RWPE2 (cell line): ENCODE measurements at regions not wholly inside any gene's neighbourhood (a gene's known extent, or its start where the extent isn't known, plus 50 kb on each side); places are given as distances from the start of the nearest gene placed in this dataset.

Source experiments
- ATAC-seq: fragments of 200-7000 bp; cut with Tn5 transposase; 3 replicates; pipeline ENCODE4 v1.9.1; 2021; ENCODE audit warnings: low read depth
- DNase-seq: peaks from one replicate; pipeline ENCODE4 v3.0.0-alpha.2; 2020; ENCODE audit warnings: low spot score
- H3K27ac ChIP-seq: fragments of 450-650 bp; 2 replicates; pipeline ENCODE4 v1.5.1; 2017; ENCODE audit warnings: mild to moderate bottlenecking; ENCODE audit not compliant: poor library complexity, severe bottlenecking
- H3K27me3 ChIP-seq: fragments of 250-450 bp; sonication (Bioruptor Pico); 2 replicates; pipeline ENCODE4 v1.5.1; 2021; ENCODE audit warnings: mild to moderate bottlenecking, moderate library complexity; ENCODE audit not compliant: insufficient read depth, poor library complexity, severe bottlenecking
- H3K36me3 ChIP-seq: fragments of 250-450 bp; sonication (Bioruptor Pico); 2 replicates; pipeline ENCODE4 v1.5.1; 2020; ENCODE audit warnings: low read depth, mild to moderate bottlenecking, moderate library complexity
- H3K4me1 ChIP-seq: fragments of 250-450 bp; sonication (Bioruptor Pico); 2 replicates; pipeline ENCODE4 v1.5.1; 2021; ENCODE audit warnings: mild to moderate bottlenecking, moderate library complexity; ENCODE audit not compliant: insufficient read depth, poor library complexity, severe bottlenecking
- H3K4me3 ChIP-seq: fragments of 250-450 bp; sonication (Bioruptor Pico); 2 replicates; pipeline ENCODE4 v1.5.1; 2021; ENCODE audit warnings: mild to moderate bottlenecking, moderate library complexity; ENCODE audit not compliant: severe bottlenecking
- H3K9me3 ChIP-seq: fragments of 250-450 bp; sonication (Bioruptor Pico); 2 replicates; pipeline ENCODE4 v1.5.1; 2021; ENCODE audit warnings: mild to moderate bottlenecking, moderate library complexity; ENCODE audit not compliant: severe bottlenecking
- TF ChIP-seq, protein P1 (sequence below): fragments of 450-650 bp; IDR thresholded peaks from one replicate; pipeline ENCODE4 v1.5.1; 2017; ENCODE audit warnings: mild to moderate bottlenecking, moderate library complexity; ENCODE audit not compliant: poor library complexity, severe bottlenecking

DNA sequence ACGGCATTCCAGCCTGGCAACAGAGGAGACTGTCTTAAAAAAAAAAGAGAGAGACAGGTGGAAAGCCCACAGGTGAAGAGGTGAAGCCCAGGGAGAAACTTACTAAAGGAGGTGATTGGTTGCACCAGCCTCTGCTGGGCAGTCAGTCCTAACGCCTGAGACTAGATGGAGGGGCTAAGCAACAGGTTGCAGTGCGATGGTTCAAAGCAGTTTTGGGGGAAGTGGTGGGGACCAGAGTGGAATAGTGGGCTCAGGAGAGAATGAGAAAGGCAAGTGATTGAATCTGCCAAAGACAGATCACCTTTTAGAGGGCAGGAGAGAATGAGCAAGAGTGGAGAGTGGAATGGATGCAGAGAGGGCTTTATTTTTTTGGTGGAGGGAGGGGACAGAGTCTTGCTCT lies 100.0 kb upstream of the KCTD7 start:
- Histone ChIP-seq H3K9me3 (no peaks in the 10 kb centered on the region), H3K4me3 (no peak overlapping the region), H3K27me3 (no peaks in the 10 kb centered on the region), H3K4me1 (no peaks in the 10 kb centered on the region), H3K36me3 (no peaks in the 10 kb centered on the region), H3K27ac (no peak overlapping the region)
- DNase-seq (no peak), ATAC-seq (no peak)
- TF ChIP-seq, protein P1, sequence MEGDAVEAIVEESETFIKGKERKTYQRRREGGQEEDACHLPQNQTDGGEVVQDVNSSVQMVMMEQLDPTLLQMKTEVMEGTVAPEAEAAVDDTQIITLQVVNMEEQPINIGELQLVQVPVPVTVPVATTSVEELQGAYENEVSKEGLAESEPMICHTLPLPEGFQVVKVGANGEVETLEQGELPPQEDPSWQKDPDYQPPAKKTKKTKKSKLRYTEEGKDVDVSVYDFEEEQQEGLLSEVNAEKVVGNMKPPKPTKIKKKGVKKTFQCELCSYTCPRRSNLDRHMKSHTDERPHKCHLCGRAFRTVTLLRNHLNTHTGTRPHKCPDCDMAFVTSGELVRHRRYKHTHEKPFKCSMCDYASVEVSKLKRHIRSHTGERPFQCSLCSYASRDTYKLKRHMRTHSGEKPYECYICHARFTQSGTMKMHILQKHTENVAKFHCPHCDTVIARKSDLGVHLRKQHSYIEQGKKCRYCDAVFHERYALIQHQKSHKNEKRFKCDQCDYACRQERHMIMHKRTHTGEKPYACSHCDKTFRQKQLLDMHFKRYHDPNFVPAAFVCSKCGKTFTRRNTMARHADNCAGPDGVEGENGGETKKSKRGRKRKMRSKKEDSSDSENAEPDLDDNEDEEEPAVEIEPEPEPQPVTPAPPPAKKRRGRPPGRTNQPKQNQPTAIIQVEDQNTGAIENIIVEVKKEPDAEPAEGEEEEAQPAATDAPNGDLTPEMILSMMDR: no peak

- no peak overlapping the region for H3K27ac ChIP-seq
- no peak for ATAC-seq
- H3K27me3 ChIP-seq: no peaks in the 10 kb centered on the region
- no peak overlapping the region for H3K4me3 ChIP-seq
- H3K4me1 ChIP-seq: no peaks in the 10 kb centered on the region
- TF ChIP-seq, protein P1: no peak
- no peaks in the 10 kb centered on the region for H3K36me3 ChIP-seq
- no peaks in the 10 kb centered on the region for H3K9me3 ChIP-seq
- DNase-seq: no peak
These were observed 98.6 kb upstream of the KCTD7 start for GRCh38 chr7:66529883-66530610.

- Histone ChIP-seq H3K9me3 (no peaks in the 10 kb centered on the region), H3K4me1 (no peaks in the 10 kb centered on the region), H3K27ac (no peak overlapping the region), H3K4me3 (no peak overlapping the region), H3K27me3 (no peaks in the 10 kb centered on the region), H3K36me3 (no peaks in the 10 kb centered on the region; the same call in 1 of the 2 replicates)
- TF ChIP-seq, protein P1: no peak
- DNase-seq (no peak), ATAC-seq (no peak; the same call in 1 of the 3 replicates)
These were observed 93.0 kb upstream of the KCTD7 start for GRCh38 chr7:66535414-66536329.

DNA sequence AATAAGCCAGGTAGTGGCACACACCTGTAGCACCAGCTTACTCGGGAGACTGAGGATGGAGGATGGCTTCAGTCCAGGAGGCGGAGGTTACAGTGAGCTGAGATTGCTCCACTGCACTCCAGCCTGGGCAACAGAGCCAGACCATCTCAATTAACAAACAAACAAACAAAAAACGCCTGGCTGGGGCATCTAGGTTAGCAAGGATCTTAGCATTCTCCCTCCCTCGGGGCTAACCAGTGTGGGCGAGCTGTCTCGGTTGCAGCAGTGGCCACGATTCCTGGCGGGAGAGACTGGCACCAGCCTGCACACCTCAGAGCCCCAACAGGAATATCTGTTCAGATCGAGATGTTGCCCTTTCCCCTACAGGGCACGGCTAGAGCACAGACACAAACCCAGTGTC lies 91.3 kb upstream of the KCTD7 start:
- TF ChIP-seq, protein P1: no peak
- Histone ChIP-seq H3K27ac (no peak overlapping the region), H3K4me3 (no peak overlapping the region), H3K4me1 (no peaks in the 10 kb centered on the region), H3K9me3 (no peaks in the 10 kb centered on the region), H3K36me3 (no peaks in the 10 kb centered on the region; the same call in 1 of the 2 replicates), H3K27me3 (no peaks in the 10 kb centered on the region)
- ATAC-seq (no peak), DNase-seq (no peak)
